ENCODE measurements at regions not wholly inside any gene's neighbourhood (a gene's known extent, or its start where the extent isn't known, plus 50 kb on each side); places are given as distances from the start of the nearest gene placed in this dataset.

- TF ChIP-seq CTCF (IDR thresholded peaks at IDR 0.05) (no peak), POLR2A (IDR thresholded peaks at IDR 0.05) (no peak)
Measured at GRCh38 chr10:3509355-3509754, 275.7 kb downstream of the KLF6 start.
